ENCODE measurements at regions not wholly inside any gene's neighbourhood (a gene's known extent, or its start where the extent isn't known, plus 50 kb on each side); places are given as distances from the start of the nearest gene placed in this dataset.
A peak's percentile ranks its signal among the peaks of the same experiment; 100 is the strongest.

- DNase-seq (ENCODE audit: low spot score): no peak
Observed at GRCh38 chr4:31613946-31614623, 893.9 kb downstream of the PCDH7 start.

GRCh38 chr4:31617667-31618066 is 897.5 kb downstream of the PCDH7 start:
- no peak for DNase-seq (ENCODE audit: low spot score)

- DNase-seq (ENCODE audit: low spot score): no peak
Observed at GRCh38 chr4:31620476-31620875, 900.3 kb downstream of the PCDH7 start.

GRCh38 chr4:31645236-31645635 is 925.1 kb downstream of the PCDH7 start:
- no peak for DNase-seq (ENCODE audit: low spot score)

GRCh38 chr4:31647786-31648185 is 927.6 kb downstream of the PCDH7 start:
- DNase-seq (ENCODE audit: low spot score): no peak

- no peak for DNase-seq (ENCODE audit: low spot score)
Observed at GRCh38 chr4:31649878-31650277, 929.7 kb downstream of the PCDH7 start.

- DNase-seq (ENCODE audit: low spot score): no peak
Observed at GRCh38 chr4:31651541-31651940, 931.4 kb downstream of the PCDH7 start.

GRCh38 chr4:31655328-31655727 is 935.2 kb downstream of the PCDH7 start:
- no peak for DNase-seq (ENCODE audit: low spot score)

GRCh38 chr4:31657859-31658570 is 937.8 kb downstream of the PCDH7 start:
- DNase-seq (ENCODE audit: low spot score): no peak

- DNase-seq (ENCODE audit: low spot score): no peak
Observed at GRCh38 chr4:31660916-31661315, 940.7 kb downstream of the PCDH7 start.

- no peak for DNase-seq (ENCODE audit: low spot score)
Observed at GRCh38 chr4:31662951-31663350, 942.8 kb downstream of the PCDH7 start.

- DNase-seq (ENCODE audit: low spot score): no peak
Observed at GRCh38 chr4:31667686-31668085, 947.5 kb downstream of the PCDH7 start.

GRCh38 chr4:31674313-31674947 is 954.3 kb downstream of the PCDH7 start:
- DNase-seq (ENCODE audit: low spot score): peak; percentile 56

- no peak for DNase-seq (ENCODE audit: low spot score)
Observed at GRCh38 chr4:31678356-31678755, 958.2 kb downstream of the PCDH7 start.

GRCh38 chr4:31682796-31683195 is 962.6 kb downstream of the PCDH7 start:
- DNase-seq (ENCODE audit: low spot score): no peak

GRCh38 chr4:31687717-31688342 is 967.7 kb downstream of the PCDH7 start:
- no peak for DNase-seq (ENCODE audit: low spot score)

- DNase-seq (ENCODE audit: low spot score): peak; percentile 32
Observed at GRCh38 chr4:31692399-31692940, 972.3 kb downstream of the PCDH7 start.

- DNase-seq (ENCODE audit: low spot score): no peak
Observed at GRCh38 chr4:31701256-31701655, 981.1 kb downstream of the PCDH7 start.

- no peak for DNase-seq (ENCODE audit: low spot score)
Observed at GRCh38 chr4:31702326-31702725, 982.2 kb downstream of the PCDH7 start.

GRCh38 chr4:31714238-31714637 is 994.1 kb downstream of the PCDH7 start:
- no peak for DNase-seq (ENCODE audit: low spot score)

- no peak for DNase-seq (ENCODE audit: low spot score)
Observed at GRCh38 chr4:31715302-31715701, 995.1 kb downstream of the PCDH7 start.

GRCh38 chr4:31727030-31727429 is 1006.9 kb downstream of the PCDH7 start:
- DNase-seq (ENCODE audit: low spot score): no peak
